ENCODE measurements at regions not wholly inside any gene's neighbourhood (a gene's known extent, or its start where the extent isn't known, plus 50 kb on each side); places are given as distances from the start of the nearest gene placed in this dataset.

- intact Hi-C loops (cut with micrococcal nuclease; ENCODE audit: unreplicated experiment) (no loop called here), in situ Hi-C loops (cut with HindIII; ENCODE audit: extremely low pct_ligation_motif_present, low pct_unique_long_range_greater_than_20kb) (loop anchor here (25.0 kb wide), 1 partner anchor 918 kb away; no protein-coding TSS in a partner anchor)
- no peaks in the 10 kb centered on the region for H3K9me3 ChIP-seq (ENCODE audit: low read length)
- 75% methylated on average over 5 of the region's 5 CpGs for WGBS (ENCODE audit: low lambda C conversion rate)
- H2AFZ ChIP-seq (ENCODE audit: low read length): no peak overlapping the region
- no peaks in the 10 kb centered on the region for H3K79me2 ChIP-seq (ENCODE audit: insufficient read depth, low read length)
- H4K20me1 ChIP-seq (ENCODE audit: insufficient read depth, low read length): no peaks in the 10 kb centered on the region
- DNase-seq (ENCODE audit: low spot score): no peak
- no TSS peak for BruUV-seq (replicated peaks)
- ATAC-seq: no peak
- no peak for TF ChIP-seq TP53 (CRISPR knock-in tag; conservative IDR thresholded peaks at IDR 0.05)
- no peak for TF ChIP-seq MIER3 (CRISPR knock-in tag; IDR thresholded peaks at IDR 0.05; ENCODE audit: borderline replicate concordance)
- TF ChIP-seq, protein P1, sequence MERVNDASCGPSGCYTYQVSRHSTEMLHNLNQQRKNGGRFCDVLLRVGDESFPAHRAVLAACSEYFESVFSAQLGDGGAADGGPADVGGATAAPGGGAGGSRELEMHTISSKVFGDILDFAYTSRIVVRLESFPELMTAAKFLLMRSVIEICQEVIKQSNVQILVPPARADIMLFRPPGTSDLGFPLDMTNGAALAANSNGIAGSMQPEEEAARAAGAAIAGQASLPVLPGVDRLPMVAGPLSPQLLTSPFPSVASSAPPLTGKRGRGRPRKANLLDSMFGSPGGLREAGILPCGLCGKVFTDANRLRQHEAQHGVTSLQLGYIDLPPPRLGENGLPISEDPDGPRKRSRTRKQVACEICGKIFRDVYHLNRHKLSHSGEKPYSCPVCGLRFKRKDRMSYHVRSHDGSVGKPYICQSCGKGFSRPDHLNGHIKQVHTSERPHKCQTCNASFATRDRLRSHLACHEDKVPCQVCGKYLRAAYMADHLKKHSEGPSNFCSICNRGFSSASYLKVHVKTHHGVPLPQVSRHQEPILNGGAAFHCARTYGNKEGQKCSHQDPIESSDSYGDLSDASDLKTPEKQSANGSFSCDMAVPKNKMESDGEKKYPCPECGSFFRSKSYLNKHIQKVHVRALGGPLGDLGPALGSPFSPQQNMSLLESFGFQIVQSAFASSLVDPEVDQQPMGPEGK (CRISPR knock-in tag; IDR thresholded peaks at IDR 0.05): no peak
- TF ChIP-seq NFATC3 (CRISPR knock-in tag; IDR thresholded peaks at IDR 0.05): no peak
- no peak for TF ChIP-seq ZNF776 (CRISPR knock-in tag; IDR thresholded peaks at IDR 0.05)
- TF ChIP-seq ZNF770 (CRISPR knock-in tag; IDR thresholded peaks at IDR 0.05): no peak
- TF ChIP-seq, protein P2, sequence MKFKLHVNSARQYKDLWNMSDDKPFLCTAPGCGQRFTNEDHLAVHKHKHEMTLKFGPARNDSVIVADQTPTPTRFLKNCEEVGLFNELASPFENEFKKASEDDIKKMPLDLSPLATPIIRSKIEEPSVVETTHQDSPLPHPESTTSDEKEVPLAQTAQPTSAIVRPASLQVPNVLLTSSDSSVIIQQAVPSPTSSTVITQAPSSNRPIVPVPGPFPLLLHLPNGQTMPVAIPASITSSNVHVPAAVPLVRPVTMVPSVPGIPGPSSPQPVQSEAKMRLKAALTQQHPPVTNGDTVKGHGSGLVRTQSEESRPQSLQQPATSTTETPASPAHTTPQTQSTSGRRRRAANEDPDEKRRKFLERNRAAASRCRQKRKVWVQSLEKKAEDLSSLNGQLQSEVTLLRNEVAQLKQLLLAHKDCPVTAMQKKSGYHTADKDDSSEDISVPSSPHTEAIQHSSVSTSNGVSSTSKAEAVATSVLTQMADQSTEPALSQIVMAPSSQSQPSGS (CRISPR knock-in tag; IDR thresholded peaks at IDR 0.05): no peak
- CTCF ChIA-PET (ENCODE audit: low intra/inter-chr PET ratio, low total read pairs): no interaction called here
- no peaks in the 10 kb centered on the region for H3K4me1 ChIP-seq (ENCODE audit: insufficient read depth, low read length)
- no peak overlapping the region for H3K4me2 ChIP-seq (ENCODE audit: low read depth, low read length)
- no peak for FAIRE-seq
- POLR2A ChIA-PET: no interaction called here
- no peak overlapping the region for H3K9ac ChIP-seq (ENCODE audit: insufficient read depth, low read depth, low read length)
- no peaks in the 10 kb centered on the region for H3K27me3 ChIP-seq (ENCODE audit: control insufficient read depth in 1 of 2, insufficient read depth in 2 of 2, low read length in 2 of 2)
- H3K27ac ChIP-seq (ENCODE audit: extremely low read length, insufficient read depth, low read length): no peak overlapping the region
- H3K36me3 ChIP-seq (replicated peaks in 1 of 2; ENCODE audit: control insufficient read depth in 1 of 2, insufficient read depth in 2 of 2, low read length in 2 of 2): no peaks in the 10 kb centered on the region
- H3K4me3 ChIP-seq (replicated peaks in 1 of 3; ENCODE audit: insufficient read depth in 1 of 3, low read depth in 2 of 3, low read length in 3 of 3): no peak overlapping the region
Measured at GRCh38 chr3:177430653-177431052, 233.4 kb upstream of the TBL1XR1 start.
